Endothelial cell of umbilical vein (primary cell): ENCODE measurements at regions not wholly inside any gene's neighbourhood (a gene's known extent, or its start where the extent isn't known, plus 50 kb on each side); places are given as distances from the start of the nearest gene placed in this dataset.

Experiments
- BruUV-seq: library from RNA; stranded (reverse); fragments of 400-500 nt; replicated peaks from 2 replicates; lab custom pipeline; 2021; lab: Mats Ljungman, UMichigan
- CTCF ChIA-PET: fragments of 300-600, 350-600 bp; sonication (Branson Sonifier 250); formaldehyde crosslinking; loops from one replicate; lab custom pipeline; 2021; ENCODE audit warnings: antibody characterized with exemption, inconsistent platforms; lab: Charles Lee
- POLR2A ChIA-PET: fragments of 300-600, 350-600 bp; sonication (Branson Sonifier 250); formaldehyde crosslinking; loops from one replicate; lab custom pipeline; 2021; ENCODE audit warnings: antibody characterized with exemption, inconsistent platforms; lab: Charles Lee
- DNase-seq: peaks from one replicate; pipeline ENCODE4 v3.0.0-alpha.2; 2011; ENCODE audit warnings: low read depth, low spot score
- FAIRE-seq: peaks from 2 replicates; lab custom pipeline; 2011; peaks lifted over from hg19 to GRCh38; lab: Jason Lieb, UNC
- H2AFZ ChIP-seq: 2 replicates; pipeline ENCODE4 v1.6.0; 2012; ENCODE audit warnings: low read depth, low read length, control low read depth, inconsistent platforms
- H3K27ac ChIP-seq: 2 replicates; pipeline ENCODE4 v1.5.1; 2011; ENCODE audit warnings: low read depth, mild to moderate bottlenecking, control low read depth, low read length, moderate library complexity; ENCODE audit not compliant: insufficient read depth
- H3K27me3 ChIP-seq, 2 experiments: 2 replicates each; pipeline versions ENCODE4 v1.6.0 to v1.6.1; 2011; ENCODE audit warnings: low read length in 2 of 2, mixed read lengths in 1 of 2; ENCODE audit not compliant: control insufficient read depth in 2 of 2, insufficient read depth in 2 of 2
- H3K36me3 ChIP-seq, 2 experiments: 2 replicates in 1 of 2; 3 replicates in 1 of 2; pipeline ENCODE4 v1.5.1; 2011; ENCODE audit warnings: low read length in 2 of 2, mild to moderate bottlenecking in 1 of 2, moderate library complexity in 1 of 2; ENCODE audit not compliant: control insufficient read depth in 2 of 2, insufficient read depth in 2 of 2; ENCODE audit errors: extremely low read depth in 1 of 2
- H3K4me1 ChIP-seq: 3 replicates; pipeline ENCODE4 v1.5.1; 2011; ENCODE audit warnings: mild to moderate bottlenecking, low read length; ENCODE audit not compliant: control insufficient read depth, insufficient read depth; ENCODE audit errors: extremely low read depth
- H3K4me2 ChIP-seq: 2 replicates; pipeline ENCODE4 v1.6.1; 2011; ENCODE audit warnings: low read length, control low read depth, mixed read lengths; ENCODE audit not compliant: insufficient read depth
- H3K4me3 ChIP-seq, 3 experiments: fragments of 200-600 bp in 1 of 3; sonication (generic), shearing (Covaris generic) in 1 of 3; replicated peaks in 1 of 3; 2 replicates each; pipeline ENCODE4 v1.5.1; 2011 to 2016; ENCODE audit warnings: control low read depth in 3 of 3, low read length in 3 of 3, mild to moderate bottlenecking in 2 of 3, inconsistent platforms in 1 of 3, low read depth in 1 of 3, moderate library complexity in 1 of 3; ENCODE audit not compliant: insufficient read depth in 1 of 3
- H3K79me2 ChIP-seq: 2 replicates; pipeline ENCODE4 v1.6.0; 2012; ENCODE audit warnings: low read length, inconsistent platforms; ENCODE audit not compliant: control insufficient read depth, insufficient read depth
- H3K9ac ChIP-seq: replicated peaks from 2 replicates; pipeline ENCODE3; 2011; ENCODE audit warnings: low read length, control low read depth; ENCODE audit not compliant: insufficient read depth; ENCODE audit errors: extremely low read depth
- H3K9me1 ChIP-seq: replicated peaks from 3 replicates; pipeline ENCODE4 v1.6.0; 2011; ENCODE audit warnings: mild to moderate bottlenecking, low read length; ENCODE audit not compliant: control insufficient read depth, insufficient read depth; ENCODE audit errors: extremely low read depth
- H3K9me3 ChIP-seq: replicated peaks from 2 replicates; pipeline ENCODE4 v1.5.1; 2012; ENCODE audit warnings: low read length, inconsistent platforms; ENCODE audit not compliant: control insufficient read depth, insufficient read depth
- H4K20me1 ChIP-seq: replicated peaks from 2 replicates; pipeline ENCODE3; 2011; ENCODE audit warnings: mild to moderate bottlenecking, low read length; ENCODE audit not compliant: control insufficient read depth, insufficient read depth; ENCODE audit errors: extremely low read depth
- EZH2 ChIP-seq: IDR thresholded peaks from 2 replicates; pipeline ENCODE4 v1.6.1; 2012; ENCODE audit warnings: borderline replicate concordance, low read depth, mild to moderate bottlenecking, moderate library complexity, low read length, inconsistent platforms; ENCODE audit not compliant: severe bottlenecking
- FOS ChIP-seq: IDR thresholded peaks from 2 replicates; pipeline ENCODE4 v1.6.1; 2011; ENCODE audit warnings: mild to moderate bottlenecking, low read length, moderate library complexity, borderline replicate concordance; ENCODE audit not compliant: insufficient read depth
- GATA2 ChIP-seq: IDR thresholded peaks from 2 replicates; pipeline ENCODE4 v1.7.0; 2011; ENCODE audit warnings: low read depth, mild to moderate bottlenecking, moderate library complexity, mixed read lengths, low read length; ENCODE audit not compliant: insufficient read length, insufficient read depth
- JUN ChIP-seq: IDR thresholded peaks from 2 replicates; pipeline ENCODE4 v1.6.1; 2011; ENCODE audit warnings: borderline replicate concordance, low read depth; ENCODE audit not compliant: insufficient read length, insufficient read depth
- MAX ChIP-seq: IDR thresholded peaks from 2 replicates; pipeline ENCODE4 v1.6.1; 2011; ENCODE audit not compliant: insufficient read depth, insufficient read length
- MYC ChIP-seq: IDR thresholded peaks from one replicate; pipeline ENCODE4 v1.6.1; 2011; ENCODE audit warnings: mild to moderate bottlenecking, low read depth, low read length
- POLR2A ChIP-seq: IDR thresholded peaks from 2 replicates; pipeline ENCODE4 v1.6.1; 2012; ENCODE audit warnings: low read depth, mild to moderate bottlenecking, control low read depth, low read length
- POLR2AphosphoS5 ChIP-seq: IDR thresholded peaks from 2 replicates; pipeline ENCODE4 v1.6.1; 2012; ENCODE audit warnings: low read depth, mild to moderate bottlenecking, control low read depth, low read length, moderate library complexity; ENCODE audit not compliant: insufficient read depth
- dilution Hi-C: fragments of 300-500 bp; cut with MboI; formaldehyde crosslinking; loops from one replicate; pipeline ENCODE4 v1.15.0; 2019; ENCODE audit warnings: low sequenced_read_pairs; ENCODE audit not compliant: extremely low pct_ligation_motif_present
- intact Hi-C: fragments of 100-400 bp; cut with micrococcal nuclease; formaldehyde crosslinking; loops from one replicate; pipeline ENCODE4 v1.10.0; 2022
- TF ChIP-seq, protein P1 (sequence below), 2 donors: IDR thresholded peaks; 1 replicate in 1 of 2; 2 replicates in 1 of 2; pipeline ENCODE4 v1.5.1; 2011; ENCODE audit warnings: low read length in 2 of 2, mild to moderate bottlenecking in 2 of 2, moderate library complexity in 2 of 2, control low read depth in 1 of 2, inconsistent platforms in 1 of 2, low read depth in 1 of 2; ENCODE audit not compliant: insufficient read depth in 1 of 2; ENCODE audit errors: extremely low read depth in 1 of 2

- H3K9me3 ChIP-seq, result no peaks in the 10 kb centered on the region
- ChIA-PET CTCF (no interaction called here), POLR2A (no interaction called here)
- H3K4me1 ChIP-seq, result no peaks in the 10 kb centered on the region
- no peaks in the 10 kb centered on the region for H3K9me1 ChIP-seq
- no peak overlapping the region for H3K9ac ChIP-seq
- H3K4me3 ChIP-seq, result no peak overlapping the region
- H3K4me2 ChIP-seq, result no peak overlapping the region
- intact Hi-C loops, result no loop called here
- no peak overlapping the region for H2AFZ ChIP-seq
- TF ChIP-seq FOS (no peak), MAX (no peak), JUN (no peak), EZH2 (no peak), MYC (no peak), POLR2A (no peak), POLR2AphosphoS5 (no peak), GATA2 (no peak)
- TF ChIP-seq, protein P1, sequence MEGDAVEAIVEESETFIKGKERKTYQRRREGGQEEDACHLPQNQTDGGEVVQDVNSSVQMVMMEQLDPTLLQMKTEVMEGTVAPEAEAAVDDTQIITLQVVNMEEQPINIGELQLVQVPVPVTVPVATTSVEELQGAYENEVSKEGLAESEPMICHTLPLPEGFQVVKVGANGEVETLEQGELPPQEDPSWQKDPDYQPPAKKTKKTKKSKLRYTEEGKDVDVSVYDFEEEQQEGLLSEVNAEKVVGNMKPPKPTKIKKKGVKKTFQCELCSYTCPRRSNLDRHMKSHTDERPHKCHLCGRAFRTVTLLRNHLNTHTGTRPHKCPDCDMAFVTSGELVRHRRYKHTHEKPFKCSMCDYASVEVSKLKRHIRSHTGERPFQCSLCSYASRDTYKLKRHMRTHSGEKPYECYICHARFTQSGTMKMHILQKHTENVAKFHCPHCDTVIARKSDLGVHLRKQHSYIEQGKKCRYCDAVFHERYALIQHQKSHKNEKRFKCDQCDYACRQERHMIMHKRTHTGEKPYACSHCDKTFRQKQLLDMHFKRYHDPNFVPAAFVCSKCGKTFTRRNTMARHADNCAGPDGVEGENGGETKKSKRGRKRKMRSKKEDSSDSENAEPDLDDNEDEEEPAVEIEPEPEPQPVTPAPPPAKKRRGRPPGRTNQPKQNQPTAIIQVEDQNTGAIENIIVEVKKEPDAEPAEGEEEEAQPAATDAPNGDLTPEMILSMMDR (IDR thresholded peaks at IDR 0.05; ENCODE audit: extremely low read depth in 1 of 2, insufficient read depth in 1 of 2, low read depth in 1 of 2, low read length in 2 of 2), result no peak
- DNase-seq (no peak), FAIRE-seq (no peak)
- dilution Hi-C loops, result no loop called here
- no TSS peak for BruUV-seq
- H4K20me1 ChIP-seq, result no peaks in the 10 kb centered on the region
- H3K36me3 ChIP-seq, result no peaks in the 10 kb centered on the region
- H3K79me2 ChIP-seq, result no peaks in the 10 kb centered on the region
- H3K27me3 ChIP-seq, result no peaks in the 10 kb centered on the region
- no peak overlapping the region for H3K27ac ChIP-seq
Measured at GRCh38 chr6:153758516-153758915, 280.5 kb upstream of the OPRM1 start.
